Panc1 (cell line): ENCODE measurements at regions not wholly inside any gene's neighbourhood (a gene's known extent, or its start where the extent isn't known, plus 50 kb on each side); places are given as distances from the start of the nearest gene placed in this dataset.

Source experiments
- ATAC-seq: fragments of 200-7000 bp; cut with Tn5 transposase; 2 replicates; pipeline ENCODE4 v1.9.1; 2020; ENCODE audit warnings: mild to moderate bottlenecking, moderate library complexity
- BruUV-seq: library from RNA; stranded (reverse); fragments of 400-500 nt; replicated peaks from 2 replicates; lab custom pipeline; 2021; lab: Mats Ljungman, UMichigan
- CTCF ChIA-PET: fragments of 300-600 bp; sonication (Branson Sonifier 250); formaldehyde crosslinking; loops from one replicate; lab custom pipeline; 2022; ENCODE audit warnings: antibody characterized with exemption; lab: Charles Lee
- POLR2A ChIA-PET: fragments of 300-600 bp; sonication (Branson Sonifier 250); formaldehyde crosslinking; loops from one replicate; lab custom pipeline; 2022; ENCODE audit warnings: antibody characterized with exemption; lab: Charles Lee
- DNase-seq: peaks from one replicate; pipeline ENCODE4 v3.0.0-alpha.2; 2010; ENCODE audit warnings: low read depth, low spot score
- H3K27ac ChIP-seq: 2 replicates; pipeline ENCODE4 v1.5.1; 2011; ENCODE audit warnings: mild to moderate bottlenecking, low read length, inconsistent platforms
- H3K27me3 ChIP-seq: fragments of 200-500 bp; sonication (Bioruptor generic); 2 replicates; pipeline ENCODE4 v1.6.0; 2014; ENCODE audit warnings: low read length, inconsistent platforms; ENCODE audit not compliant: control insufficient read depth, insufficient read depth
- H3K36me3 ChIP-seq: fragments of 200-500 bp; sonication (Bioruptor generic); 2 replicates; pipeline ENCODE4 v1.5.1; 2014; ENCODE audit warnings: inconsistent platforms, mild to moderate bottlenecking, low read length, moderate library complexity; ENCODE audit not compliant: control insufficient read depth, insufficient read depth
- H3K4me1 ChIP-seq: 2 replicates; pipeline ENCODE4 v1.5.1; 2011; ENCODE audit warnings: inconsistent platforms, mild to moderate bottlenecking, low read length, moderate library complexity; ENCODE audit not compliant: control insufficient read depth, insufficient read depth
- H3K4me3 ChIP-seq, 2 experiments: 2 replicates each; pipeline ENCODE4 v1.5.1; 2011 to 2012; ENCODE audit warnings: low read depth in 2 of 2, low read length in 2 of 2, mild to moderate bottlenecking in 2 of 2, inconsistent platforms in 1 of 2, moderate library complexity in 1 of 2
- H3K9me3 ChIP-seq: fragments of 200-500 bp; sonication (Bioruptor generic); 2 replicates; pipeline ENCODE4 v1.5.1; 2014; ENCODE audit warnings: low read depth, mild to moderate bottlenecking, inconsistent platforms, low read length, moderate library complexity; ENCODE audit not compliant: control insufficient read depth, insufficient read depth
- POLR2AphosphoS5 ChIP-seq: IDR thresholded peaks from 2 replicates; pipeline ENCODE4 v1.6.1; 2012; ENCODE audit warnings: mild to moderate bottlenecking, low read depth, low read length, moderate library complexity
- SIN3A ChIP-seq: IDR thresholded peaks from 2 replicates; pipeline ENCODE4 v1.6.1; 2012; ENCODE audit warnings: low read depth, mild to moderate bottlenecking, low read length, moderate library complexity, borderline replicate concordance; ENCODE audit not compliant: insufficient read depth
- TCF7L2 ChIP-seq: IDR thresholded peaks from 2 replicates; pipeline ENCODE4 v1.6.1; 2011; ENCODE audit warnings: mild to moderate bottlenecking, low read depth, low read length, inconsistent platforms
- in situ Hi-C: cut with HindIII; loops from 2 replicates; pipeline ENCODE4 v1.10.0; 2016; ENCODE audit warnings: low sequenced_read_pairs, low pct_unique_long_range_greater_than_20kb
- intact Hi-C: fragments of 100-400 bp; cut with micrococcal nuclease; formaldehyde crosslinking; loops from one replicate; pipeline ENCODE4 v1.10.0; 2022; ENCODE audit not compliant: unreplicated experiment
- TF ChIP-seq, protein P1 (sequence below), 2 experiments: IDR thresholded peaks; 2 replicates each; pipeline ENCODE4 v1.6.1; 2011 to 2012; ENCODE audit warnings: low read depth in 2 of 2, control low read depth in 1 of 2, low read length in 1 of 2, mild to moderate bottlenecking in 1 of 2, moderate library complexity in 1 of 2; ENCODE audit not compliant: insufficient read depth in 1 of 2
- TF ChIP-seq, protein P2 (sequence below): fragments of 450-650 bp; IDR thresholded peaks from 2 replicates; pipeline ENCODE4 v1.5.1; 2017; ENCODE audit warnings: mild to moderate bottlenecking

DNA sequence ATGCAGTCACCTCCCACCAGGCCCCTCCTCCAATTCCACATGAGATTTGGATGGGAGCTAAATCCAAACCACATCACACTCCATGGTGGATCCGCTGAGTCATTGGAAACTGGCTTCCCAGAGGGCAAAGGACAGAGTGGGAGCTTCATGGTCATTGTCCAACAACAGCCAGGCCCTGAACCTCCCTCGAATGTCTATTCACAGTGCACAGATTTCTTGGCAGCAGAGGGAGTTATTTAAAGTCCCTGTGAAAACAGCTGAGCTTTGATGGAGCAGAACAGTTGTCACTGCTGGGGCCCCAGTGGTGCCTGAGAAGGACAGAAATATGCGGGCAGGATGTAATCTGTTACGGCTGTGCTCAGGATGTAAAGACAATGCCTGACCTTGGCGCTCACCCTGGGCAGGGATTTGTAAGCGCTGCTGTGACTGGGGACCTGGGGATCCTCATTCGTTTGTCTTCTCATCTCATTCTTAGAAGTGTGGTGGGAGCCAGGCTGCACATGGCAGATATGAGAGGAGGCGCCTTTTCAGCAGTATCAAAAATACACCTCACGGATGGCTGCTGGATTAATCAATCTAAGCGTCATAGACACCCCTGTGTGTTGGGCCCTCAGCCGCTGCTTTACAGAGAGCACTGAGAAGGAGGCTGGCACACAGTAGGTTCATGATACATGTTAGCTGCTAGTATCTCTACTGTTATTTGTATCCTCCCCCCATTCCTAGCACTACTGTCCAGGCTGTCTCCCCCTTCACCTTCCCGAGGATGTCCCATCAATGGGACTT lies 439.4 kb downstream of the PTPRU start:
- TF ChIP-seq POLR2AphosphoS5 (no peak), SIN3A (no peak), TCF7L2 (no peak)
- TF ChIP-seq, protein P1, sequence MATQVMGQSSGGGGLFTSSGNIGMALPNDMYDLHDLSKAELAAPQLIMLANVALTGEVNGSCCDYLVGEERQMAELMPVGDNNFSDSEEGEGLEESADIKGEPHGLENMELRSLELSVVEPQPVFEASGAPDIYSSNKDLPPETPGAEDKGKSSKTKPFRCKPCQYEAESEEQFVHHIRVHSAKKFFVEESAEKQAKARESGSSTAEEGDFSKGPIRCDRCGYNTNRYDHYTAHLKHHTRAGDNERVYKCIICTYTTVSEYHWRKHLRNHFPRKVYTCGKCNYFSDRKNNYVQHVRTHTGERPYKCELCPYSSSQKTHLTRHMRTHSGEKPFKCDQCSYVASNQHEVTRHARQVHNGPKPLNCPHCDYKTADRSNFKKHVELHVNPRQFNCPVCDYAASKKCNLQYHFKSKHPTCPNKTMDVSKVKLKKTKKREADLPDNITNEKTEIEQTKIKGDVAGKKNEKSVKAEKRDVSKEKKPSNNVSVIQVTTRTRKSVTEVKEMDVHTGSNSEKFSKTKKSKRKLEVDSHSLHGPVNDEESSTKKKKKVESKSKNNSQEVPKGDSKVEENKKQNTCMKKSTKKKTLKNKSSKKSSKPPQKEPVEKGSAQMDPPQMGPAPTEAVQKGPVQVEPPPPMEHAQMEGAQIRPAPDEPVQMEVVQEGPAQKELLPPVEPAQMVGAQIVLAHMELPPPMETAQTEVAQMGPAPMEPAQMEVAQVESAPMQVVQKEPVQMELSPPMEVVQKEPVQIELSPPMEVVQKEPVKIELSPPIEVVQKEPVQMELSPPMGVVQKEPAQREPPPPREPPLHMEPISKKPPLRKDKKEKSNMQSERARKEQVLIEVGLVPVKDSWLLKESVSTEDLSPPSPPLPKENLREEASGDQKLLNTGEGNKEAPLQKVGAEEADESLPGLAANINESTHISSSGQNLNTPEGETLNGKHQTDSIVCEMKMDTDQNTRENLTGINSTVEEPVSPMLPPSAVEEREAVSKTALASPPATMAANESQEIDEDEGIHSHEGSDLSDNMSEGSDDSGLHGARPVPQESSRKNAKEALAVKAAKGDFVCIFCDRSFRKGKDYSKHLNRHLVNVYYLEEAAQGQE (IDR thresholded peaks at IDR 0.05; ENCODE audit: insufficient read depth in 1 of 2, low read depth in 2 of 2, low read length in 1 of 2), result no peak
- TF ChIP-seq, protein P2, sequence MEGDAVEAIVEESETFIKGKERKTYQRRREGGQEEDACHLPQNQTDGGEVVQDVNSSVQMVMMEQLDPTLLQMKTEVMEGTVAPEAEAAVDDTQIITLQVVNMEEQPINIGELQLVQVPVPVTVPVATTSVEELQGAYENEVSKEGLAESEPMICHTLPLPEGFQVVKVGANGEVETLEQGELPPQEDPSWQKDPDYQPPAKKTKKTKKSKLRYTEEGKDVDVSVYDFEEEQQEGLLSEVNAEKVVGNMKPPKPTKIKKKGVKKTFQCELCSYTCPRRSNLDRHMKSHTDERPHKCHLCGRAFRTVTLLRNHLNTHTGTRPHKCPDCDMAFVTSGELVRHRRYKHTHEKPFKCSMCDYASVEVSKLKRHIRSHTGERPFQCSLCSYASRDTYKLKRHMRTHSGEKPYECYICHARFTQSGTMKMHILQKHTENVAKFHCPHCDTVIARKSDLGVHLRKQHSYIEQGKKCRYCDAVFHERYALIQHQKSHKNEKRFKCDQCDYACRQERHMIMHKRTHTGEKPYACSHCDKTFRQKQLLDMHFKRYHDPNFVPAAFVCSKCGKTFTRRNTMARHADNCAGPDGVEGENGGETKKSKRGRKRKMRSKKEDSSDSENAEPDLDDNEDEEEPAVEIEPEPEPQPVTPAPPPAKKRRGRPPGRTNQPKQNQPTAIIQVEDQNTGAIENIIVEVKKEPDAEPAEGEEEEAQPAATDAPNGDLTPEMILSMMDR, result no peak
- no peak for ATAC-seq
- in situ Hi-C loops (no loop called here), intact Hi-C loops (no loop called here)
- DNase-seq, result no peak
- H3K9me3 ChIP-seq, result no peaks in the 10 kb centered on the region
- H3K27me3 ChIP-seq, result no peaks in the 10 kb centered on the region
- H3K36me3 ChIP-seq, result no peaks in the 10 kb centered on the region
- H3K4me1 ChIP-seq, result no peaks in the 10 kb centered on the region
- POLR2A ChIA-PET, result no interaction called here
- H3K4me3 ChIP-seq, result no peak overlapping the region
- CTCF ChIA-PET, result no interaction called here
- no peak overlapping the region for H3K27ac ChIP-seq
- BruUV-seq, result no TSS peak

DNA sequence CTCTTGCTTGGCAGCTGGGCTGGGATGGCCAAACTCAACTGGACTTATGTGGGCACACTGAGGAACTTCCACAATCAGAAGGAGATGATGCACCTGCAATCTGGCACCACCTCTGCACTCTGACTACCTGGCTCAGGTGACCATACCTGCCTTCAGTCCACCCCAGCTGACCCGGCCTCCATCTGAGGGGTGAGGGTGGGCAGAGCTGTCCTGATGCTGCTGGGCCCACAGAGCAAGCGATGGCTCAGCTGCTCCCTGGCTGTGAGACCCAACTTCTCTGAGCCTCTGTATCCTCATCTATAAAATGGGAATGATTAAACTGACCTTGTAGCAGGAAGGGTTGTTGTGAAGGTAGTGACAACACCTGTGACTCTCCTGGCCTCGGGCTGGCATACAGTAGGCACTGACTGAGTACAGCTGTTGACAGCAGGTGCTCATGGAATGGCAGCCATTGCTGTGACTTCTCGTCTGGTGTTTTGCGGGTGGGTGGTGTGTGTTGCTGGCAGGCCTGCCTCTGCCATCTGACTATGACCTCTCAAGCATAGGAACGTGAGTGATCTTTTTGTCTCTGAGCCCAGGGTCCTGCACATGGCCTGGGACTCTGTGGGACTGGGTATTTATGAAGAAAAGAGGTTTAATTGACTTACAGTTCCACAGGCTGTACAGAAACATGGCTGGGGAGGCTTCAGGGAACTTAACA lies 438.5 kb downstream of the PTPRU start:
- DNase-seq, result no peak
- Histone ChIP-seq H3K36me3 (no peaks in the 10 kb centered on the region), H3K9me3 (no peaks in the 10 kb centered on the region), H3K27me3 (no peaks in the 10 kb centered on the region), H3K27ac (no peak overlapping the region), H3K4me3 (no peak overlapping the region), H3K4me1 (no peaks in the 10 kb centered on the region)
- no TSS peak for BruUV-seq
- no peak for ATAC-seq
- TF ChIP-seq TCF7L2 (no peak), POLR2AphosphoS5 (no peak), SIN3A (no peak)
- TF ChIP-seq, protein P2, result no peak
- TF ChIP-seq, protein P1 (IDR thresholded peaks at IDR 0.05; ENCODE audit: insufficient read depth in 1 of 2, low read depth in 2 of 2, low read length in 1 of 2), result no peak
- intact Hi-C loops (no loop called here), in situ Hi-C loops (no loop called here)
- POLR2A ChIA-PET, result no interaction called here
- CTCF ChIA-PET, result no interaction called here
